Osteoblast (primary cell): ENCODE measurements at regions not wholly inside any gene's neighbourhood (a gene's known extent, or its start where the extent isn't known, plus 50 kb on each side); places are given as distances from the start of the nearest gene placed in this dataset.
A peak's percentile ranks its signal among the peaks of the same experiment; 100 is the strongest.
"Not testable (repeated sequence)": the region's sequence is repeated elsewhere in the genome, so short reads cannot be mapped to it uniquely, and the experiment has no call there.

ENCODE experiments used
- DNase-seq: peaks from one replicate; pipeline ENCODE4 v3.0.0; 2011; ENCODE audit warnings: low spot score, mixed read lengths; ENCODE audit not compliant: insufficient read length; ENCODE audit errors: missing footprints
- H2AFZ ChIP-seq: 2 replicates; pipeline ENCODE4 v1.6.0; 2011; ENCODE audit warnings: mild to moderate bottlenecking, low read length
- H3K27ac ChIP-seq: 2 replicates; pipeline ENCODE4 v1.5.1; 2011; ENCODE audit warnings: mild to moderate bottlenecking, low read depth, low read length, moderate library complexity
- H3K27me3 ChIP-seq: 2 replicates; pipeline ENCODE4 v1.6.0; 2012; ENCODE audit warnings: mild to moderate bottlenecking, control low read depth, inconsistent platforms, low read length, moderate library complexity; ENCODE audit not compliant: insufficient read depth
- H3K36me3 ChIP-seq: 2 replicates; pipeline ENCODE4 v1.5.1; 2011; ENCODE audit warnings: mild to moderate bottlenecking, low read length, control low read depth, moderate library complexity; ENCODE audit not compliant: insufficient read depth
- H3K4me1 ChIP-seq: 2 replicates; pipeline ENCODE4 v1.5.1; 2011; ENCODE audit warnings: mild to moderate bottlenecking, low read length, control low read depth, moderate library complexity; ENCODE audit not compliant: insufficient read depth
- H3K4me2 ChIP-seq: 2 replicates; pipeline ENCODE4 v1.6.0; 2011; ENCODE audit warnings: mild to moderate bottlenecking, low read length; ENCODE audit not compliant: insufficient read depth
- H3K4me3 ChIP-seq: fragments of 200-600 bp; sonication (generic); 3 replicates; pipeline ENCODE4 v1.5.1; 2012; ENCODE audit warnings: mild to moderate bottlenecking, low read length, inconsistent platforms; ENCODE audit not compliant: insufficient read depth
- H3K79me2 ChIP-seq: 2 replicates; pipeline ENCODE4 v1.6.0; 2012; ENCODE audit warnings: mild to moderate bottlenecking, low read length, control low read depth, inconsistent platforms; ENCODE audit not compliant: insufficient read depth
- H3K9me3 ChIP-seq: 2 replicates; pipeline ENCODE4 v1.5.1; 2011; ENCODE audit warnings: low read depth, low read length, control low read depth
- H4K20me1 ChIP-seq: 2 replicates; pipeline ENCODE4 v1.6.0; 2012; ENCODE audit warnings: mild to moderate bottlenecking, low read length, control low read depth; ENCODE audit not compliant: insufficient read depth
- CTCF ChIP-seq: IDR thresholded peaks from 2 replicates; pipeline ENCODE4 v1.5.1; 2011; ENCODE audit warnings: mild to moderate bottlenecking, low read depth, low read length, moderate library complexity; ENCODE audit errors: extremely low read depth

GRCh38 chr5:40442346-40442745 lies 237.4 kb upstream of the PTGER4 start:
- no peaks in the 10 kb centered on the region for H3K9me3 ChIP-seq
- no peak for TF ChIP-seq CTCF
- no peak overlapping the region for H3K27ac ChIP-seq
- H3K27me3 ChIP-seq = no peaks in the 10 kb centered on the region
- no peaks in the 10 kb centered on the region for H3K36me3 ChIP-seq
- no peaks in the 10 kb centered on the region for H3K79me2 ChIP-seq
- H3K4me2 ChIP-seq = no peak overlapping the region
- no peaks in the 10 kb centered on the region for H4K20me1 ChIP-seq
- peak overlapping the region; percentile 7 for H2AFZ ChIP-seq
- H3K4me1 ChIP-seq = peaks cover 9% of the 10 kb centered on the region
- H3K4me3 ChIP-seq = no peak overlapping the region
- DNase-seq = no peak

- H3K4me3 ChIP-seq = no peak overlapping the region
- no peaks in the 10 kb centered on the region for H3K27me3 ChIP-seq
- no peaks in the 10 kb centered on the region for H4K20me1 ChIP-seq
- no peak overlapping the region for H2AFZ ChIP-seq
- no peaks in the 10 kb centered on the region for H3K36me3 ChIP-seq
- H3K9me3 ChIP-seq = no peaks in the 10 kb centered on the region
- no peak overlapping the region for H3K27ac ChIP-seq
- no peak for DNase-seq
- TF ChIP-seq CTCF = no peak
- H3K4me1 ChIP-seq = peaks cover 8% of the 10 kb centered on the region
- no peak overlapping the region for H3K4me2 ChIP-seq
- H3K79me2 ChIP-seq = no peaks in the 10 kb centered on the region
These were observed 238.0 kb upstream of the PTGER4 start for GRCh38 chr5:40441733-40442132.

- H4K20me1 ChIP-seq = no peaks in the 10 kb centered on the region
These were observed 239.0 kb upstream of the PTGER4 start for GRCh38 chr5:40440746-40441145.

GRCh38 chr5:40439103-40439502 lies 240.6 kb upstream of the PTGER4 start:
- H3K4me2 ChIP-seq, H3K27me3 ChIP-seq, H3K9me3 ChIP-seq, H4K20me1 ChIP-seq, H3K4me3 ChIP-seq, H3K27ac ChIP-seq, H3K36me3 ChIP-seq, H3K4me1 ChIP-seq, DNase-seq, H2AFZ ChIP-seq, H3K79me2 ChIP-seq: not testable (repeated sequence)

More at GRCh38 chr5:40440746-40441145, 239.0 kb upstream of the PTGER4 start:
- no peak for DNase-seq
- TF ChIP-seq CTCF = no peak
- H3K27me3 ChIP-seq = no peaks in the 10 kb centered on the region
- H2AFZ ChIP-seq = no peak overlapping the region
- H3K36me3 ChIP-seq = no peaks in the 10 kb centered on the region
- H3K4me1 ChIP-seq = peaks cover 7% of the 10 kb centered on the region
- no peak overlapping the region for H3K4me3 ChIP-seq
- H3K79me2 ChIP-seq = no peaks in the 10 kb centered on the region
- H3K27ac ChIP-seq = no peak overlapping the region
- no peaks in the 10 kb centered on the region for H3K9me3 ChIP-seq
- no peak overlapping the region for H3K4me2 ChIP-seq

GRCh38 chr5:40438646-40439045 lies 241.1 kb upstream of the PTGER4 start:
- H4K20me1 ChIP-seq, H3K79me2 ChIP-seq, H3K4me1 ChIP-seq, H3K27me3 ChIP-seq, DNase-seq, H3K27ac ChIP-seq, H2AFZ ChIP-seq, H3K36me3 ChIP-seq, H3K9me3 ChIP-seq, H3K4me3 ChIP-seq, H3K4me2 ChIP-seq: not testable (repeated sequence)
